Erythroblast (primary cell): ENCODE measurements at regions not wholly inside any gene's neighbourhood (a gene's known extent, or its start where the extent isn't known, plus 50 kb on each side); places are given as distances from the start of the nearest gene placed in this dataset.

Experiments used
- GATA1 ChIP-seq: IDR thresholded peaks from 2 replicates; pipeline ENCODE4 v1.6.1; 2011; ENCODE audit warnings: low read depth, mild to moderate bottlenecking, control low read depth, low read length, moderate library complexity
- POLR2A ChIP-seq: IDR thresholded peaks from 2 replicates; pipeline ENCODE4 v1.6.1; 2011; ENCODE audit warnings: mild to moderate bottlenecking, low read length

GRCh38 chr5:30030101-30030500, 1163.4 kb upstream of the CDH6 start:
- TF ChIP-seq POLR2A (no peak), GATA1 (no peak)
